ENCODE measurements at regions not wholly inside any gene's neighbourhood (a gene's known extent, or its start where the extent isn't known, plus 50 kb on each side); places are given as distances from the start of the nearest gene placed in this dataset.

- no peak for TF ChIP-seq CTCF (optimal IDR thresholded peaks at IDR 0.05 in 1 of 3, IDR thresholded peaks at IDR 0.05 in 1 of 3, conservative IDR thresholded peaks at IDR 0.05 in 1 of 3; ENCODE audit: extremely low read depth in 1 of 3, insufficient read depth in 2 of 3, low read length in 3 of 3)
- no peak for TF ChIP-seq EZH2 (IDR thresholded peaks at IDR 0.05; ENCODE audit: low read length)
These were observed 296.3 kb upstream of the ATXN7L3B start for GRCh38 chr12:74241341-74241740.

Data from keratinocyte (primary cell).